ENCODE measurements at regions not wholly inside any gene's neighbourhood (a gene's known extent, or its start where the extent isn't known, plus 50 kb on each side); places are given as distances from the start of the nearest gene placed in this dataset.
"Not testable (repeated sequence)": the region's sequence is repeated elsewhere in the genome, so short reads cannot be mapped to it uniquely, and the experiment has no call there.

GRCh38 chr7:66413379-66414114 is 208.4 kb downstream of the TPST1 start:
- H3K4me1 Mint-ChIP-seq = peaks cover 8% of the 10 kb centered on the region
- no peaks in the 10 kb centered on the region for H3K27me3 Mint-ChIP-seq
- H3K27ac Mint-ChIP-seq = peak overlapping the region; percentile 48
- H3K4me3 Mint-ChIP-seq = peak overlapping the region; percentile 75
- H3K9me3 Mint-ChIP-seq = no peaks in the 10 kb centered on the region
- DNase-seq (peak; percentile 84), ATAC-seq (ENCODE audit: low read depth) (peak; percentile 84)
- POLR2A ChIA-PET = interaction anchor here (0.6 to 1.1 kb wide), 8 partner anchors 80 to 643 kb away, joined by 3 to 6 read pairs (median 4); partner anchors contain the start of gene CRCP
- H3K36me3 Mint-ChIP-seq = no peaks in the 10 kb centered on the region

DNA sequence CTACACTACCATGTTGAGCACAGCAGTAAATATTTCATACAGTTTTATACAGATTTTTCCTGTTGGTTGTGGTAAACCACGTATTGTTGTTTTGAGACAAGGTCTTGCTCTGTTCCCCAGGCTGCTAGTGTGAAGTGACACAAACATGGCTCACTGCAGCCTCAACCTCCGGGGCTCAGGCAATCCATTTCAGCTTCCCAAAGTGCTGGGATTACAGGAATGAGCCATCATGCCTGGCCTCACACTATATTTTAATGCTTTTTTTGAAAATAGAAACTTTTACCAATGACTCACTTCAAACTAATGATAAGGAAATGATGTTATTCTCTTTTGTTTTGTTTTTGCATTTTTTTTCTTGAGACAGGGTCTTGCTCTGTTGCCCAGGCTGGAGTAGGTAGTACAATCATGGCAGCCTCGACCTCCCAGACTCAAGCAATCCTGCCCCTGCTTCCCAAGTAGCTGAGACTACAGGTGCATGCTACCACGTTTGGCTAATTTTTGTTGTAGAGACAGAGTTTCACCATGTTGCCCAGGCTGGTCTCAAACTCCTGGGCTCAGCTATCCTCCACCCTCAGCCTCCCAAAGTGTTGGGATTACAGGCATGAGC is 210.6 kb downstream of the TPST1 start:
- Mint-ChIP-seq H3K36me3 (no peaks in the 10 kb centered on the region), H3K27ac (no peak overlapping the region), H3K27me3 (no peaks in the 10 kb centered on the region), H3K4me1 (peaks cover 8% of the 10 kb centered on the region), H3K9me3 (no peaks in the 10 kb centered on the region), H3K4me3 (no peak overlapping the region)
- no peak for DNase-seq
- POLR2A ChIA-PET = no interaction called here
- no peak for ATAC-seq (ENCODE audit: low read depth)

- Mint-ChIP-seq H3K4me3 (no peak overlapping the region), H3K27me3 (no peaks in the 10 kb centered on the region), H3K27ac (no peak overlapping the region), H3K36me3 (no peaks in the 10 kb centered on the region), H3K9me3 (no peaks in the 10 kb centered on the region), H3K4me1 (peaks cover 8% of the 10 kb centered on the region)
- no peak for DNase-seq
- POLR2A ChIA-PET = no interaction called here
- no peak for ATAC-seq (ENCODE audit: low read depth)
These were observed 210.1 kb upstream of the KCTD7 start for GRCh38 chr7:66418537-66418936.

DNA sequence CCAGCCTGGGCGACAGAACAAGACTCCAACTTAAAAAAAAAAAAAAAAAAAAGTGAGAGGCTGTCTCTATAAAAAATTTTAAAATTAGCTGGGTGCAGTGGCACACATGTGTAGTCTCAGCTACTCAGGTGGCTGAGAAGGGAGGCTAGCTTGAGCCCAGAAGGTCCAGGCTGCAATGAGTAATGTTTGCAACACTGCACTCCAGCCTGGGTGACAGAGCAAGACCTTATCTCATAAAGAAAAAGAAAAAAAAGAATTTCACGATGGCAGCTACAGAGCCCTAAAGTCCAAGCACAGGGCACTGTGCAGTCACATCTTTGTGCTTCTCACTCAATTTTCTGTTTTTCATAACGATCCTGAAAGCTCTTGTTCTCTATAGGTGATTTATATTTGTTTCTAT is 209.5 kb upstream of the KCTD7 start:
- no peak overlapping the region for H3K27ac Mint-ChIP-seq
- no peaks in the 10 kb centered on the region for H3K9me3 Mint-ChIP-seq
- H3K4me1 Mint-ChIP-seq = peaks cover 3% of the 10 kb centered on the region
- no peak for ATAC-seq (ENCODE audit: low read depth)
- H3K4me3 Mint-ChIP-seq = no peak overlapping the region
- H3K27me3 Mint-ChIP-seq = no peaks in the 10 kb centered on the region
- no peak for DNase-seq
- POLR2A ChIA-PET = no interaction called here
- no peaks in the 10 kb centered on the region for H3K36me3 Mint-ChIP-seq

DNA sequence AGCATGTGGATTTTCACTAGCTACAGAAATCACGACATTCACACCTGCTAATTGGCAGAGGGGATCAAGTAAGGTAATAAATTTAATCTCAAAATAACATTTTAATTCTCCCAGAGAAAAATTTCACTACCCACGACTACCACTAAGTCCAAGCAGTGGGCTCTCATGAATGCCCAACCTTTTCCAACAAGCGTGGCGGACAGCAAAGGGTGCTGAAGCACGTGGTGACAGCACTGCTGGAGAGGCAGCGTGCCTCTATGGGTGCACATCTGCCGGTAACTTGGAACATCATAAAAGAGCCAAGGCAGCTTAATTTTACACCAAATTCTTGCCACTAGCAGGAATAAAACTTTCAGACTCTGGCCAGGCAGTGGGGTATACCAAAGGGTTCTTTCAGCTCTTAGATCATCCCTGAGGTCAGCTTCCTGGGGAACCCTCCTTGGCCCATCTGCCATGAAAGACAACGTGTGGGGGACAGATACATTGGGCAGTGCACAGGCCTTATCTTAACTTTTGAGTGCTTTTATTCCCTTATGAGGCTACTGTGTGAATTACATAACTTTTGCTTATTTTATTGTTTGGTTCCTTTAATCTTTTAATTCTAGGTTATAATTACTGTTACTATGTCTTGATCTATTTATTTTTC is 206.7 kb upstream of the KCTD7 start:
- no peaks in the 10 kb centered on the region for H3K27me3 Mint-ChIP-seq
- H3K4me3 Mint-ChIP-seq = no peak overlapping the region
- H3K9me3 Mint-ChIP-seq = no peaks in the 10 kb centered on the region
- H3K36me3 Mint-ChIP-seq = no peaks in the 10 kb centered on the region
- H3K4me1 Mint-ChIP-seq = no peaks in the 10 kb centered on the region
- DNase-seq (no peak), ATAC-seq (ENCODE audit: low read depth) (no peak)
- POLR2A ChIA-PET = no interaction called here
- H3K27ac Mint-ChIP-seq = no peak overlapping the region

DNA sequence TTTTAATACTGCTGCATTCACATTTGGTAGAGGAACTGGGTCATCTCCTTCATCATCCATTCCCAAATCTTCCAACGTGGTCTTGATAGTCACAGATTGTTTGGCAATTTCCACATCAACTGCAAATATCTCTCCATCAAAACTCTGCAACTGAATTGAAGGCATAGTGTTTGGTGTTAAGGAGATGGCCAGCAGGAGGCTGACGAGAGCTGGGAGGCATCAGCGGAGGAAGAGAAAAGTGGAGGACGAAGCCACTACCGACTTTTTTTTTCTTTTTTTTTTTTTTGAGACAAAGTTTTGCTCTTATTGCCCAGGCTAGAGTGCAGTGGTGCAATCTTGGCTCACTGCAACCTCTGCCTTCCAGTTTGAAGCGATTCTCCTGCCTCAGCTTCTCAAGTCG is 205.0 kb upstream of the KCTD7 start:
- DNase-seq (no peak), ATAC-seq (ENCODE audit: low read depth) (no peak)
- Mint-ChIP-seq H3K27ac (no peak overlapping the region), H3K4me1 (no peaks in the 10 kb centered on the region), H3K9me3 (no peaks in the 10 kb centered on the region), H3K4me3 (no peak overlapping the region), H3K36me3 (no peaks in the 10 kb centered on the region), H3K27me3 (no peaks in the 10 kb centered on the region)
- POLR2A ChIA-PET = interaction anchor here (0.7 kb wide), 1 partner anchor 564 kb away, joined by 3 read pairs; no protein-coding TSS in a partner anchor

- no peak overlapping the region for H3K4me3 Mint-ChIP-seq
- no peaks in the 10 kb centered on the region for H3K9me3 Mint-ChIP-seq
- ATAC-seq (ENCODE audit: low read depth) (no peak), DNase-seq (no peak)
- H3K4me1 Mint-ChIP-seq = no peaks in the 10 kb centered on the region
- H3K36me3 Mint-ChIP-seq = no peaks in the 10 kb centered on the region
- no peaks in the 10 kb centered on the region for H3K27me3 Mint-ChIP-seq
- POLR2A ChIA-PET = no interaction called here
- H3K27ac Mint-ChIP-seq = no peak overlapping the region
These were observed 202.3 kb upstream of the KCTD7 start for GRCh38 chr7:66426332-66426731.

DNA sequence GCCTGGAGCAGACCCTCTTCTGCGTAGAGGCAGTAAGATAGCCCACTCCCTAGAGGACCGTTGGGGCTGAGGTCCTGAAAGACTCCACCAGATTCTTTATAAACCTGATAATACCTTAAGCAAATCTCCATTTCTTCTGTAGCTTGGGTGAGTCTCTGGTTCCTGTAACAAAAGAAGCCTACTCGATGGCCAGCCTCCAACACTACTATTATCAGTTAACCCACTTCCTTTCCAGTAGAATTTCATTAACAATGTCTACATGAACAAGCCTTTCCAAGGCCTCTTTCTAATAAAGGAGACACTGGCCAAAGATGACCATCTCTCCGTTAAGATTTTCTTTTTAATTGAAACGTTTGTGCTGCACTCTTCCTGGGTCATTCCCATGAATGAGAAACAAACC is 201.7 kb upstream of the KCTD7 start:
- DNase-seq = no peak
- H3K9me3 Mint-ChIP-seq = no peaks in the 10 kb centered on the region
- no peaks in the 10 kb centered on the region for H3K36me3 Mint-ChIP-seq
- no peaks in the 10 kb centered on the region for H3K27me3 Mint-ChIP-seq
- no peaks in the 10 kb centered on the region for H3K4me1 Mint-ChIP-seq
- ATAC-seq (ENCODE audit: low read depth) = no peak
- H3K4me3 Mint-ChIP-seq = no peak overlapping the region
- no peak overlapping the region for H3K27ac Mint-ChIP-seq
- POLR2A ChIA-PET = no interaction called here

GRCh38 chr7:66427956-66428355 is 200.7 kb upstream of the KCTD7 start:
- Mint-ChIP-seq H3K27ac (no peak overlapping the region), H3K4me1 (no peaks in the 10 kb centered on the region), H3K27me3 (no peaks in the 10 kb centered on the region), H3K36me3 (no peaks in the 10 kb centered on the region), H3K9me3 (no peaks in the 10 kb centered on the region), H3K4me3 (no peak overlapping the region)
- no peak for ATAC-seq (ENCODE audit: low read depth)
- no peak for DNase-seq
- POLR2A ChIA-PET = no interaction called here

GRCh38 chr7:66429498-66430163 is 199.1 kb upstream of the KCTD7 start:
- no peaks in the 10 kb centered on the region for H3K36me3 Mint-ChIP-seq
- H3K4me1 Mint-ChIP-seq = no peaks in the 10 kb centered on the region
- H3K4me3 Mint-ChIP-seq = no peak overlapping the region
- no peaks in the 10 kb centered on the region for H3K9me3 Mint-ChIP-seq
- no peak overlapping the region for H3K27ac Mint-ChIP-seq
- ATAC-seq (ENCODE audit: low read depth) = no peak
- no peak for DNase-seq
- POLR2A ChIA-PET = no interaction called here
- no peaks in the 10 kb centered on the region for H3K27me3 Mint-ChIP-seq

GRCh38 chr7:66430164-66430545 is 198.5 kb upstream of the KCTD7 start:
- DNase-seq = no peak

GRCh38 chr7:66438703-66439405 is 189.8 kb upstream of the KCTD7 start:
- H3K9me3 Mint-ChIP-seq; H3K4me1 Mint-ChIP-seq; H3K27ac Mint-ChIP-seq; ATAC-seq (ENCODE audit: low read depth); POLR2A ChIA-PET; H3K27me3 Mint-ChIP-seq; H3K36me3 Mint-ChIP-seq; DNase-seq; H3K4me3 Mint-ChIP-seq: not testable (repeated sequence)

More at GRCh38 chr7:66430164-66430545, 198.5 kb upstream of the KCTD7 start:
- H3K36me3 Mint-ChIP-seq = no peaks in the 10 kb centered on the region
- no peak for ATAC-seq (ENCODE audit: low read depth)
- H3K4me1 Mint-ChIP-seq = no peaks in the 10 kb centered on the region
- no peaks in the 10 kb centered on the region for H3K9me3 Mint-ChIP-seq
- no peak overlapping the region for H3K4me3 Mint-ChIP-seq
- POLR2A ChIA-PET = no interaction called here
- no peak overlapping the region for H3K27ac Mint-ChIP-seq
- H3K27me3 Mint-ChIP-seq = no peaks in the 10 kb centered on the region

DNA sequence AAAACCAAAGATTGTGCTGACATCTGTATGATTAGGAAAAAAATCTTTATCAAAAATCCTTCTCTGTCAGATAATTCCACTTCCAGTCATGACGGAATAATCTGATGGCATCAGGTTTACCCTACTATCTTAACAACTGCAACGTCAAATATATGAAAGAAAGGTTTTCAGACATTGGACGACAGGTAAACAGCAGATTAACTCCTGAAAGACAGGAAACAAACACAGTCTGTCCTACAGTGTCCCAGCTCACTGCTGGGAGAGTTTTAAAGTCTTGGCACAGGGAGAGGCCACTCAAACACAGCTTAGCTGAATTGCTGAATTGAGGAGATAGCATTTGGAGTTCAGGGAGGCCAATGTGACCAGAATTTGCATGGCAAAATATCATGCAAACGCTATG is 186.3 kb upstream of the KCTD7 start:
- peaks cover 1% of the 10 kb centered on the region for H3K4me1 Mint-ChIP-seq
- no peaks in the 10 kb centered on the region for H3K36me3 Mint-ChIP-seq
- DNase-seq (no peak), ATAC-seq (ENCODE audit: low read depth) (no peak)
- POLR2A ChIA-PET = no interaction called here
- H3K9me3 Mint-ChIP-seq = no peaks in the 10 kb centered on the region
- H3K27me3 Mint-ChIP-seq = no peaks in the 10 kb centered on the region
- H3K4me3 Mint-ChIP-seq = no peak overlapping the region
- no peak overlapping the region for H3K27ac Mint-ChIP-seq

Measured in activated naive CD8-positive, alpha-beta T cell treated with anti-CD3 and anti-CD28 coated beads, Interleukin-2, amount 10 ng/mL, durations not matched to agents 7 days and 5 days (primary cell).